ENCODE measurements at regions not wholly inside any gene's neighbourhood (a gene's known extent, or its start where the extent isn't known, plus 50 kb on each side); places are given as distances from the start of the nearest gene placed in this dataset.
"Not testable (repeated sequence)": the region's sequence is repeated elsewhere in the genome, so short reads cannot be mapped to it uniquely, and the experiment has no call there.

- DNase-seq: no peak
Observed at GRCh38 chr14:83271663-83272062, 1738.0 kb upstream of the SEL1L start.

- DNase-seq: no peak
Observed at GRCh38 chr14:83280719-83281118, 1747.1 kb upstream of the SEL1L start.

- no peak for DNase-seq
Observed at GRCh38 chr14:83282706-83283105, 1749.1 kb upstream of the SEL1L start.

GRCh38 chr14:83287300-83287699, 1753.6 kb upstream of the SEL1L start:
- no peak for DNase-seq

GRCh38 chr14:83289390-83289789, 1755.7 kb upstream of the SEL1L start:
- DNase-seq: no peak

- DNase-seq: no peak
Observed at GRCh38 chr14:83289896-83290295, 1756.2 kb upstream of the SEL1L start.

GRCh38 chr14:83290447-83290846, 1756.8 kb upstream of the SEL1L start:
- no peak for DNase-seq

- no peak for DNase-seq
Observed at GRCh38 chr14:83291714-83292113, 1758.1 kb upstream of the SEL1L start.

- no peak for DNase-seq
Observed at GRCh38 chr14:83294941-83295340, 1761.3 kb upstream of the SEL1L start.

- no peak for DNase-seq
Observed at GRCh38 chr14:83297361-83297760, 1763.7 kb upstream of the SEL1L start.

GRCh38 chr14:83298016-83298415, 1764.4 kb upstream of the SEL1L start:
- not testable (repeated sequence) for DNase-seq

GRCh38 chr14:83300476-83301064, 1766.9 kb upstream of the SEL1L start:
- DNase-seq: no peak

- no peak for DNase-seq
Observed at GRCh38 chr14:83301791-83302190, 1768.1 kb upstream of the SEL1L start.

GRCh38 chr14:83309211-83309610, 1775.6 kb upstream of the SEL1L start:
- DNase-seq: no peak

- DNase-seq: no peak
Observed at GRCh38 chr14:83309833-83310232, 1776.2 kb upstream of the SEL1L start.

- DNase-seq: no peak
Observed at GRCh38 chr14:83312511-83312910, 1778.9 kb upstream of the SEL1L start.

- no peak for DNase-seq
Observed at GRCh38 chr14:83314764-83315163, 1781.1 kb upstream of the SEL1L start.

- DNase-seq: no peak
Observed at GRCh38 chr14:83316356-83316755, 1782.7 kb upstream of the SEL1L start.

- no peak for DNase-seq
Observed at GRCh38 chr14:83320837-83321236, 1787.2 kb upstream of the SEL1L start.

GRCh38 chr14:83331513-83331912, 1797.9 kb upstream of the SEL1L start:
- no peak for DNase-seq

- DNase-seq: no peak
Observed at GRCh38 chr14:83342590-83342989, 1808.9 kb upstream of the SEL1L start.

- no peak for DNase-seq
Observed at GRCh38 chr14:83347874-83348273, 1814.2 kb upstream of the SEL1L start.

GRCh38 chr14:83355609-83356008, 1822.0 kb upstream of the SEL1L start:
- DNase-seq: no peak

- DNase-seq: no peak
Observed at GRCh38 chr14:83356080-83356479, 1822.4 kb upstream of the SEL1L start.

Measured in amygdala (tissue), 56 donors.